PC-9 (cell line): ENCODE measurements at regions not wholly inside any gene's neighbourhood (a gene's known extent, or its start where the extent isn't known, plus 50 kb on each side); places are given as distances from the start of the nearest gene placed in this dataset.

Source experiments
- EZH2 ChIP-seq: fragments of 200-600 bp; sonication (generic); IDR thresholded peaks from 2 replicates; pipeline ENCODE4 v1.8.0; 2017; ENCODE audit warnings: antibody characterized with exemption, low read depth
- TF ChIP-seq, protein P1 (sequence below): fragments of 200-600 bp; sonication (generic); conservative IDR thresholded peaks from 2 replicates; pipeline ENCODE4 v1.6.1; 2017; ENCODE audit warnings: mixed run types, antibody characterized with exemption, mild to moderate bottlenecking, moderate library complexity

DNA sequence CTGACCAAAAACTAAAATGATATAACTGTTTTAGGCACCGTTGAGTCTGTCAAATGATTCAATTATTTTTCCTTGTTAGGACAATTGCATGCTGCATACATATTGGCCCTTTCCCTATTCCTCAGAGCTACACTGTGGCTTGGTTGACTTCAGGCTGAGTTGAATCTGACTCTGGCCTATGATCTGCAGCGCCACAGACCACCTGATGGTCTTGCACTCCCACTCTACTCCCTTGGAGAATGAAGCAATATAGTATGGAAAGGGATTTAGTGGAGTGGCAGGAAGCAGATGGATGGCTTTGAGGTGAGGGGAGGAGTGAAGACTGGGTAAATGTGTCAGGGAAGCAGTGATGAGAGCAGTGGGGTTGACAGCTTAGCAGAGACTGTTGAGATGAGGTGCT is 579.0 kb upstream of the STXBP6 start:
- TF ChIP-seq, protein P1, sequence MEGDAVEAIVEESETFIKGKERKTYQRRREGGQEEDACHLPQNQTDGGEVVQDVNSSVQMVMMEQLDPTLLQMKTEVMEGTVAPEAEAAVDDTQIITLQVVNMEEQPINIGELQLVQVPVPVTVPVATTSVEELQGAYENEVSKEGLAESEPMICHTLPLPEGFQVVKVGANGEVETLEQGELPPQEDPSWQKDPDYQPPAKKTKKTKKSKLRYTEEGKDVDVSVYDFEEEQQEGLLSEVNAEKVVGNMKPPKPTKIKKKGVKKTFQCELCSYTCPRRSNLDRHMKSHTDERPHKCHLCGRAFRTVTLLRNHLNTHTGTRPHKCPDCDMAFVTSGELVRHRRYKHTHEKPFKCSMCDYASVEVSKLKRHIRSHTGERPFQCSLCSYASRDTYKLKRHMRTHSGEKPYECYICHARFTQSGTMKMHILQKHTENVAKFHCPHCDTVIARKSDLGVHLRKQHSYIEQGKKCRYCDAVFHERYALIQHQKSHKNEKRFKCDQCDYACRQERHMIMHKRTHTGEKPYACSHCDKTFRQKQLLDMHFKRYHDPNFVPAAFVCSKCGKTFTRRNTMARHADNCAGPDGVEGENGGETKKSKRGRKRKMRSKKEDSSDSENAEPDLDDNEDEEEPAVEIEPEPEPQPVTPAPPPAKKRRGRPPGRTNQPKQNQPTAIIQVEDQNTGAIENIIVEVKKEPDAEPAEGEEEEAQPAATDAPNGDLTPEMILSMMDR, result no peak
- TF ChIP-seq EZH2, result no peak
